IPS-18c (cell line): ENCODE measurements at regions not wholly inside any gene's neighbourhood (a gene's known extent, or its start where the extent isn't known, plus 50 kb on each side); places are given as distances from the start of the nearest gene placed in this dataset.
"Not testable (repeated sequence)": the region's sequence is repeated elsewhere in the genome, so short reads cannot be mapped to it uniquely, and the experiment has no call there.

Experiments
- H3K4me3 ChIP-seq: 2 replicates; pipeline ENCODE4 v1.7.0; 2013; ENCODE audit warnings: low read depth, mild to moderate bottlenecking, low read length, moderate library complexity; ENCODE audit not compliant: insufficient read depth
- H3K9me3 ChIP-seq: one replicate; pipeline ENCODE4 v1.6.1; 2013; ENCODE audit warnings: mild to moderate bottlenecking, low read length, moderate library complexity; ENCODE audit not compliant: control insufficient read depth, insufficient read depth

DNA sequence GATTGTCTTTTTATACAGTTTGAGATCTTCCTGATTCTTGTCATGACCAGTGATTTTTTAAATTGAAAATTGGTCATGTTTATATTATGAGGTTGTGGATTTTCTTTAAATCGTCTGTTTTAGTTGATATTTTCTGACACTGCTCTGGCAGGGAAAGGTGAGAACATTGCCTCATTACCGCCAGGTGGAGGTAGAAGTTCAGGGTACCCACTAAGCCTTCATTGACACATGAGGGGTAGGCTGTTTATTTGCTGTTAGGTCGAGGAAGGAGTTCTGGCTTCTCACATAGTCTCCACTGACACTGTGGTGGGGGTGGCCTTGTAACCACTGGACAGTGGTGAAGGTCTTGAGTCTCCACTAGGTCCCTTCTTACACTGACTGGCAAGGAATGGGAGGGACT is 117.6 kb upstream of the GPR101 start:
- Histone ChIP-seq H3K4me3 (no peak overlapping the region), H3K9me3 (no peaks in the 10 kb centered on the region)

- Histone ChIP-seq H3K4me3 (no peak overlapping the region), H3K9me3 (peaks cover 2% of the 10 kb centered on the region)
These were observed 110.1 kb upstream of the GPR101 start for GRCh38 chrX:137143864-137144263.

DNA sequence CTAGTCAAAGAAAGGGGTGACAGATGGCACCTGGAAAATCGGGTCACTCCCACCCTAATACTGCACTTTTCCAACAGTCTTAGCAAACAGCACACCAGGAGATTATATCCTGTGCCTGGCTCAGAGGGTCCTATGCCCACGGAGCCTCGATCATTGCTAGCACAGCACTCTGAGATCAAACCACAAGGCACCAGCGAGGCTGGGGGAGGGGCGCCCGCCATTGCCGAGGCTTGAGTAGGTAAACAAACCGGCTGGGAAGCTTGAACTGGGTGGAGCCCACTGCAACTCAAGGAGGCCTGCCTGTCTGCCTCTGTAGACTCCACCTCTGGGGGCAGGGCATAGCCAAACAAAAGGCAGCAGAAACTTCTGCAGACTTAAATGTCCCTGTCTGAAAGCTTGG is 88.9 kb upstream of the GPR101 start:
- not testable (repeated sequence) for H3K9me3 ChIP-seq, H3K4me3 ChIP-seq

DNA sequence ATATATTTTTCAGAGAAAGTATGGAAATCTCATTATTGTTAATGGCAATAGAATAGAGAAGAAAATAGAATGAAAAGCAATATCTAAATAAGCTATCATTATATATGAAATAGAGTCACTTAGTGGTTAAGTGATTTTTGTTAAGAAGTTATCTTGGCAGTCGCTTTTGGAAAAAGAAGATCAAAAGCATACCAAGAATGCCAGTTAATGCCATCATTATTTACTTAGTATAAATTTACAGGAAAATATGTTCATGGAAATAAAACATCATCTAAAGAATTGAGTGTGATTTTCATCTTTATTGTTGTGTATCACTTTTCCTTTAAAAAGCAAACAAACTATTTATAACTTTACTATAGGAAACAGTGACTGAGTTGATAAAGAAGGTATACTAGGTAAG is 85.3 kb upstream of the GPR101 start:
- H3K9me3 ChIP-seq, result peaks cover 2% of the 10 kb centered on the region
- no peak overlapping the region for H3K4me3 ChIP-seq

- no peak overlapping the region for H3K4me3 ChIP-seq
These were observed 84.7 kb upstream of the GPR101 start for GRCh38 chrX:137118536-137118935.

GRCh38 chrX:137118136-137118535 is 84.3 kb upstream of the GPR101 start:
- Histone ChIP-seq H3K9me3 (peaks cover 2% of the 10 kb centered on the region), H3K4me3 (no peak overlapping the region)

More at GRCh38 chrX:137118536-137118935, 84.7 kb upstream of the GPR101 start:
- peaks cover 2% of the 10 kb centered on the region for H3K9me3 ChIP-seq

GRCh38 chrX:137107877-137108276 is 74.1 kb upstream of the GPR101 start:
- not testable (repeated sequence) for H3K9me3 ChIP-seq

GRCh38 chrX:137101273-137101990 is 67.6 kb upstream of the GPR101 start:
- Histone ChIP-seq H3K4me3 (no peak overlapping the region), H3K9me3 (no peaks in the 10 kb centered on the region)

More at GRCh38 chrX:137107877-137108276, 74.1 kb upstream of the GPR101 start:
- H3K4me3 ChIP-seq, result not testable (repeated sequence)
